GM21367 (cell line): ENCODE measurements at regions not wholly inside any gene's neighbourhood (a gene's known extent, or its start where the extent isn't known, plus 50 kb on each side); places are given as distances from the start of the nearest gene placed in this dataset.
"Not testable (repeated sequence)": the region's sequence is repeated elsewhere in the genome, so short reads cannot be mapped to it uniquely, and the experiment has no call there.

Experiments
- ATAC-seq: cut with Tn5 transposase; IDR thresholded peaks from one replicate; pipeline ENCODE4 v1.9.1; 2021; ENCODE audit not compliant: unreplicated experiment

GRCh38 chr2:192484903-192485302, 290.2 kb upstream of the TMEFF2 start:
- ATAC-seq = no peak

GRCh38 chr2:192480984-192481383, 286.3 kb upstream of the TMEFF2 start:
- ATAC-seq = no peak

- ATAC-seq = no peak
Measured at GRCh38 chr2:192473331-192473730, 278.6 kb upstream of the TMEFF2 start.

- ATAC-seq = no peak
Measured at GRCh38 chr2:192471982-192472381, 277.2 kb upstream of the TMEFF2 start.

GRCh38 chr2:192469612-192470011, 274.9 kb upstream of the TMEFF2 start:
- ATAC-seq = no peak

DNA sequence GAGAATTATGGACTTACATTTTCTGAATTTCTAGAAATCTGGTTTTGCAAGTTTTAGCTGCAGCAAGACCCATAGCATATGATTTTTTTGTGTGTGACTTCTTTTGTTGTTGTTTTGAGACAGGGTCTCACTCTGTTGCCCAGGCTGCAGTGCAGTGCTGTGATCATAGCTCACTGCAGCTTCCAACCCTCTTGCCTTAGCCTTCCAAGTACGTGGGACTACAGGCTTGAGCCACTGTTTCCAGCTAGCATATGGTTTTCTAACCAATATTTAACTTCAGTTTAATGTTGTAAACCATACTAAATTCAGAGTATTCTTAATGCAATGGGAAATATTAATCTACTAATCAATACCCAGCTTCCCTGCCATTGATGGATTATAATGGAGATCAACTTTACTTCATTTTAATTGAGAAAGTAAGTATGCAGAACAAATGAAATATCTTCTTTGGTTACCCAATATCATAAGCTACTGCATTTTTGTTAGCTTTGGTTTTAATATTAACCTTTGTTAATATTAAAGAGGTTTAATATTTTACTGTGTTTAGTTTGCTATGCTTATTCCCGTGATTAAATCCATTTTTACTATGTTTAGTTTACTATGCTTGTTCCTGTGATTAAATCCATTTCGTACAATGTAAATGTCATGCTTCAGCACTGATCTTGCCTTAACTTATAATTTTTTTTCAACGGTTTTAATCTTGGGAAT, 273.4 kb upstream of the TMEFF2 start:
- ATAC-seq = no peak

DNA sequence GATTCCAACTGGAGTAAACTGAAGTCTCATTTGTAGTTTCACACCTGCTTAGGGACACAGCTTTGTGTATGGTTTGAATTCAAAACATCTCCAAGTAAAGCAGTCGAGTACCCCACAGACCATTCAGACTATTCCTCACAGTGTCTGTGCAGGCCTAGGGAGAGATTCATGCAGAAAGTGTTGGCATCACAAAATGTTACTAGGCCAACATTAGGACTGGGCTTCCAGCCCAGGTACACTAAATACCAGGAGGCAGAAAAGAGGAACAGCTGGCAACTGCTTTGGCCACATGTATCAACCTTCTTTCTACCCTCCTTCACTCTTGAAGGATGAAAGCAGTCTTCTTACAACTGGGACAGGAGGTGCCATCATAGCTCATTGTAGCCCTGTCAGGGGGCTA, 270.4 kb upstream of the TMEFF2 start:
- ATAC-seq = no peak

DNA sequence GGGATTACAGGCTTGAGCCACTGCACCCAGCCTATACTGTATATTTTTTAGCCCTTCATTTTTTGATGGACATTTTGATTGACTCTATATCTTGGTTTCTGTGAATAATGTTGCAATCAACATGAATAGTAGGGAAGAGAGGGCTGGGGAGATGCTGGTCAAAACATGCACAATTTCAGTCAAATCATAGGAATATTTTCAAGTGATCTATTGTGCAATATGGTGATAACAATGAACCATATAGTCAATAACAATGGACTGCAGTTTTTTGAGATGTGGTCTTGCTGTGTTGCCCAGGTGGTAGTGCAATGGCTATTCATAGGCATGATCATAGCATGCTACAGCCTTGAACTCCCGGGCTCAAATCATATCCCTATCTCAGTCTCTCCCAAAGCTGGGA, 264.7 kb upstream of the TMEFF2 start:
- no peak for ATAC-seq

DNA sequence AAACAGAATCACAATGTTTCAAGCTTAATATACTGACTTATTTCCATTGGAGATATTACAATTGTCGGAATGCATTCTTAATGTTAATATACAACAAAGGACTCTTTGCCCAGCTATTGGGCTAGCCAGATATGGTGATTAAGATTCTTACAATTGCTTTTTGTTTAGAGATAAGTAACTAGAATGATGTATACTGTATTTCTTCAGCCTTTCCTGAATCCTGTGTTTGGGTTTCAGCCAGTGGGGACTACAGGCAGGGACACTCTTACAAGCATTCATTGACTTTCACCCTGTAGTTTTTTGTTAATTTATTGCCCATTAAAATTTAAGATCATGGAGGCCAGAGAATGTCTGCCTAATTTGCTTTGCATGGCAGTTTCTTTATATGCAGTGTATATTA, 254.1 kb upstream of the TMEFF2 start:
- no peak for ATAC-seq

DNA sequence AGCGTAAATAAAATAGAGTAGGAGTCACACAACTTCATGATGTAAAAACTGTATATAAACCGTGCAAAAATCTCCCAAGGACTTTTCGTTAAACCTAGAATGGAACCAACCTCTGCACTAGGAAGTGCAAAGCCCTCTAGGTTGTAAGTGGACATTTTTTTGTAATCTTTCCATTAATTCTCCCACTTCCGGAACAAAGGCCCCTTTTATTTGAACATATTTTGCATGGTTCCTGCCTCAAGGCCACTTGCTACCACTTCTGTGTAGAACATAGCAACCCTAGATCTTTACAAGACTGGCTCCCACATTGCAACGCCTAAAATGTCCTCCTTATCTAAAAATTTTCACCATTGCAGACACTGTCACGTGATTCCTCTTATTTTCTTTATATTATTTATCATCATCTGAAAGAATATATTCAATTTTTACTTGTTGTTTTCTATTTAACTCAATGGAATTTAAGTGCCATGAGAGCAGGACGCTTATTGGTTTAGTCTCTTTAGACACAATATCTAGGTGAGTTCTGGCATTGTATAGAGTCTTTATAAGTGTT, 249.6 kb upstream of the TMEFF2 start:
- no peak for ATAC-seq

GRCh38 chr2:192443831-192444230, 249.1 kb upstream of the TMEFF2 start:
- ATAC-seq = no peak

GRCh38 chr2:192438239-192438638, 243.5 kb upstream of the TMEFF2 start:
- no peak for ATAC-seq

- no peak for ATAC-seq
Measured at GRCh38 chr2:192437653-192438052, 242.9 kb upstream of the TMEFF2 start.

DNA sequence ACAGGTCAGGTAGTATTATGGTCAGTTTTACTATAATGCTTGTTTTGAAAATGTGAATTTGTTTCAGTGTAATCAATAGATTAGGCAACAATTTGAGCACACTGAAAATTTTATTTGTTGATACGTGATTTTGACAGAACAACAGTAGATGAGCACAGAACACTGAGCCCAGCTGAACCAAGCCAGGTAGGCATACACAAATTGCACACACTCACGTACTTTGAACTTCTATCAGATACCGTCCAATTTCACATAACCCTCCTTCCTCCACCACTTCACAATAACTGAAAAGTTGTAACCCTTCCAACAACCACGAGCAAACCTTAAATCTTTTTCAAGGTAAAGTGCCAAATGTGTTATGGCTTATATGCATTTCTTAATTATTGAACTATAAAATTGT, 229.5 kb upstream of the TMEFF2 start:
- ATAC-seq = no peak

- no peak for ATAC-seq
Measured at GRCh38 chr2:192419786-192420185, 225.1 kb upstream of the TMEFF2 start.

DNA sequence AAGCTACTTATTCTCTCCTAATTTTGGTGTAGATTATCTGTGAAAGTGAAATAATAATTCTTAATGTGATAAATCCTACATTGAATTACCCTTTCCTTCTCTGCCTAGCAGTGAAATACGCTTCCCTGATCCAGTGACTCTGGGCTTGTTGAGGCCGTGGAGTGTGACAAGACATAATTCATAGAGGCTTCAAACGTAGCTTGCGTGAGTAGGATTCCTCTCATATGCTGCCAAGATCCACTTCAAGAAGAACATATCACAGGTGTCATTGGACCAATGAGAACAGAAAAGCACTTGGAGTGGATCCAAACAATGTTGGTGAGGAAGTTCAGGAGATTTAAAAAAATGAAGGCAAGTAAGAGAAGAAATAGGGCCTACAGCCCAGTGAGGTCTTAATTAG, 221.3 kb upstream of the TMEFF2 start:
- ATAC-seq = no peak

- ATAC-seq = no peak
Measured at GRCh38 chr2:192414794-192415193, 220.1 kb upstream of the TMEFF2 start.

GRCh38 chr2:192413812-192414681, 219.3 kb upstream of the TMEFF2 start:
- ATAC-seq = no peak

DNA sequence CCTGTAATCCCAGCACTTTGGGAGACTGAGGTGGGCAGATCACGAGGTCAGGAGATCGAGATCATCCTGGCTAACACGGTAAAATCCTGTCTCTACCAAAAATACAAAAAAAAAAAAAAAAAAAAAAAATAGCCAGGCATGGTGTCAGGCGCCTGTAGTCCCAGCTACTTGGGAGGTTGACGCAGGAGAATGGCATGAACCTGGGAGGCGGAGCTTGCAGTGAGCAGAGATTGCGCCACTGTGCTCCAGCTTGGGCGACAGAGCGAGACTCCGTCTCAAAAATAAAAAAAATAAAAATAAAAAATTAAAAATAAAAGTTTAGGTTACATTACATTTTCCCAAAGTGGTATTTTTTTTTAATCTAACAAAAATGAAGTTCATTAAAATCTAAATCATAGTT, 218.1 kb upstream of the TMEFF2 start:
- ATAC-seq = not testable (repeated sequence)

DNA sequence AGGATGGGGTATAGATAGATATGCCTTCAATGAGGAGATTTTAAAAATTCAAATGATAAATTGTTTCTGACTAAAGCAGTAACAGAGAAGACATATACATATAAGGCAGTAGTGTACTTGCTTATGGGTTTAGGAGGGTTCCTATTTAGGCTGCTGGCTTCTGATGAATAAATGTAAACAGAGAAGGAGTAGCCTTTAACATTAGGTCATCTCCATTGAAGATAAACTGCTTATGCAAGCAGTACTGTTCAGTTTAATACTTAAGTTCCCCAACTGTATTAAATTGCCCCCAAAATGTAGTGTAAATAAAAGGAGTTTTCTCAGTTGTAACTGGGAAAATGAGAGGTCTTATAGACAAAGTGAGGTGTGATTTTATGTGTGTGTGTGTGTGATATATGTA, 217.7 kb upstream of the TMEFF2 start:
- no peak for ATAC-seq

DNA sequence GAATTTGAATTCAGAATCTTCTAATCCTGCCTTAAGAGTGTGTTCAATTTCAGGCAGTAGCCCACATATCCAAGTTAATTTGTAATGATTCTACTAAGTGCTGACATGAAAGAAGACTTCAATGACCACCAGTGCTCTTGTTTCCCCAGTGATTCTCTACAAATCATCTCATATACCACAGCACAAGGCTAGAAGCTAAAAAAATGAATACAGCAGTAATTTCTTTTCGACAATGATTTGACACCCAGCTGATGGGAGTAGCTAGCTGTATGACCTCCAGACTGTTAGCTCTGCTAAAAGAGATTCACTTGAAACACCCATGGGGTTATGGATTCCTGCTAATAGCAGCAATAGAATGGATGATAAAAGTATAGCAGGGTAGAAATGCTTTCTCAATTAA, 217.0 kb upstream of the TMEFF2 start:
- no peak for ATAC-seq

DNA sequence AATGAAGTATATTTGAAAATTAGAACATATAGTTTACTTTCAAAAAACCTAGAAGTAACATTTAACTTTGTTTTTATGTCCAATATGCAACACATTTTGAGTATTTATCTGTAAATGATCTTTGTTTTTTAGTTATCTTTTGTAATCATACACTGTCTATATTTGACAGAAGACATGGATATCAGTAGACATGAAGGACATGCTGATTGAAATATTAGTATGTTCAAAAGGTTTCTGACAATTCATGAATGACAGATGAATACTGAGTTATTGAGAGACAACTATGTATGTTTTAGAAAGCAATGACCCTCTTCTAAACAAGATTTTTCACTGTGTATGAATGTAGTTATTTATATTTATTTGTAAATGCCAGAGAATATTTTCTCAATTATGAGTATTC, 215.6 kb upstream of the TMEFF2 start:
- no peak for ATAC-seq
